GM10248 (cell line): ENCODE measurements at regions not wholly inside any gene's neighbourhood (a gene's known extent, or its start where the extent isn't known, plus 50 kb on each side); places are given as distances from the start of the nearest gene placed in this dataset.

ENCODE experiments used
- CTCF ChIA-PET: fragments of 300-600 bp; sonication (Branson Sonifier 250); formaldehyde crosslinking; extraction: SDS; loops from one replicate; lab custom pipeline; 2021; ENCODE audit warnings: antibody characterized with exemption; lab: Yijun Ruan, JAX
- POLR2A ChIA-PET: fragments of 350-650 bp; sonication (Branson Sonifier 250); formaldehyde crosslinking; extraction: SDS; loops from one replicate; lab custom pipeline; 2020; ENCODE audit warnings: antibody characterized with exemption; lab: Yijun Ruan, JAX
- DNase-seq: peaks from one replicate; pipeline ENCODE4 v3.0.0; 2012; ENCODE audit errors: extremely low spot score
- CTCF ChIP-seq: IDR thresholded peaks from 2 replicates; pipeline ENCODE4 v1.5.1; 2012; ENCODE audit warnings: mild to moderate bottlenecking, low read depth; ENCODE audit errors: extremely low read depth, missing control alignments, control extremely low read depth

GRCh38 chr2:5825686-5826085, 133.5 kb downstream of the SOX11 start:
- ChIA-PET POLR2A (no interaction called here), CTCF (no interaction called here)
- TF ChIP-seq CTCF = no peak
- DNase-seq = no peak

- CTCF ChIA-PET = interaction anchor here (1.1 kb wide), 1 partner anchor 24 kb away, joined by 3 read pairs; no protein-coding TSS in a partner anchor
Measured at GRCh38 chr2:5826979-5827655, 134.9 kb downstream of the SOX11 start.

GRCh38 chr2:5834501-5834900, 142.3 kb downstream of the SOX11 start:
- TF ChIP-seq CTCF = no peak
- ChIA-PET CTCF (no interaction called here), POLR2A (no interaction called here)
- DNase-seq = no peak

More at GRCh38 chr2:5826979-5827655, 134.9 kb downstream of the SOX11 start:
- DNase-seq = no peak
- POLR2A ChIA-PET = no interaction called here
- no peak for TF ChIP-seq CTCF

- ChIA-PET CTCF (no interaction called here), POLR2A (no interaction called here)
- no peak for TF ChIP-seq CTCF
- no peak for DNase-seq
Measured at GRCh38 chr2:5839550-5839949, 147.4 kb downstream of the SOX11 start.

GRCh38 chr2:5841126-5841525, 148.9 kb downstream of the SOX11 start:
- POLR2A ChIA-PET = no interaction called here
- CTCF ChIA-PET = no interaction called here
- TF ChIP-seq CTCF = no peak
- no peak for DNase-seq

- ChIA-PET CTCF (no interaction called here), POLR2A (no interaction called here)
- DNase-seq = no peak
- TF ChIP-seq CTCF = no peak
Measured at GRCh38 chr2:5842326-5842725, 150.1 kb downstream of the SOX11 start.
